ENCODE measurements at regions not wholly inside any gene's neighbourhood (a gene's known extent, or its start where the extent isn't known, plus 50 kb on each side); places are given as distances from the start of the nearest gene placed in this dataset.

GRCh38 chr4:36872679-36873078, 371.9 kb upstream of the NWD2 start:
- no peak for TF ChIP-seq POLR2A (IDR thresholded peaks at IDR 0.05; ENCODE audit: low read length)
- TF ChIP-seq GATA1 (IDR thresholded peaks at IDR 0.05; ENCODE audit: low read depth, low read length): no peak
